Astrocyte (in vitro differentiated cells and primary cell): ENCODE measurements at regions not wholly inside any gene's neighbourhood (a gene's known extent, or its start where the extent isn't known, plus 50 kb on each side); places are given as distances from the start of the nearest gene placed in this dataset.

Experiments used
- EZH2 ChIP-seq: IDR thresholded peaks from 2 replicates; pipeline ENCODE4 v1.6.1; 2012; ENCODE audit warnings: mild to moderate bottlenecking, low read length, inconsistent platforms; ENCODE audit not compliant: insufficient read depth
- TF ChIP-seq, protein P1 (sequence below): IDR thresholded peaks from 2 replicates; pipeline ENCODE4 v1.5.1; 2011; ENCODE audit warnings: low read depth, mild to moderate bottlenecking, inconsistent platforms, low read length, moderate library complexity; ENCODE audit not compliant: insufficient read depth

- TF ChIP-seq, protein P1, sequence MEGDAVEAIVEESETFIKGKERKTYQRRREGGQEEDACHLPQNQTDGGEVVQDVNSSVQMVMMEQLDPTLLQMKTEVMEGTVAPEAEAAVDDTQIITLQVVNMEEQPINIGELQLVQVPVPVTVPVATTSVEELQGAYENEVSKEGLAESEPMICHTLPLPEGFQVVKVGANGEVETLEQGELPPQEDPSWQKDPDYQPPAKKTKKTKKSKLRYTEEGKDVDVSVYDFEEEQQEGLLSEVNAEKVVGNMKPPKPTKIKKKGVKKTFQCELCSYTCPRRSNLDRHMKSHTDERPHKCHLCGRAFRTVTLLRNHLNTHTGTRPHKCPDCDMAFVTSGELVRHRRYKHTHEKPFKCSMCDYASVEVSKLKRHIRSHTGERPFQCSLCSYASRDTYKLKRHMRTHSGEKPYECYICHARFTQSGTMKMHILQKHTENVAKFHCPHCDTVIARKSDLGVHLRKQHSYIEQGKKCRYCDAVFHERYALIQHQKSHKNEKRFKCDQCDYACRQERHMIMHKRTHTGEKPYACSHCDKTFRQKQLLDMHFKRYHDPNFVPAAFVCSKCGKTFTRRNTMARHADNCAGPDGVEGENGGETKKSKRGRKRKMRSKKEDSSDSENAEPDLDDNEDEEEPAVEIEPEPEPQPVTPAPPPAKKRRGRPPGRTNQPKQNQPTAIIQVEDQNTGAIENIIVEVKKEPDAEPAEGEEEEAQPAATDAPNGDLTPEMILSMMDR = peak; percentile 79
- TF ChIP-seq EZH2 = no peak
These were observed 53.8 kb upstream of the OTUD4 start for GRCh38 chr4:145234091-145234706.
